HG02759 (cell line): ENCODE measurements at regions not wholly inside any gene's neighbourhood (a gene's known extent, or its start where the extent isn't known, plus 50 kb on each side); places are given as distances from the start of the nearest gene placed in this dataset.
"Not testable (repeated sequence)": the region's sequence is repeated elsewhere in the genome, so short reads cannot be mapped to it uniquely, and the experiment has no call there.

Experiments
- ATAC-seq: cut with Tn5 transposase; IDR thresholded peaks from one replicate; pipeline ENCODE4 v1.9.1; 2021; ENCODE audit warnings: mild to moderate bottlenecking, moderate library complexity; ENCODE audit not compliant: unreplicated experiment

DNA sequence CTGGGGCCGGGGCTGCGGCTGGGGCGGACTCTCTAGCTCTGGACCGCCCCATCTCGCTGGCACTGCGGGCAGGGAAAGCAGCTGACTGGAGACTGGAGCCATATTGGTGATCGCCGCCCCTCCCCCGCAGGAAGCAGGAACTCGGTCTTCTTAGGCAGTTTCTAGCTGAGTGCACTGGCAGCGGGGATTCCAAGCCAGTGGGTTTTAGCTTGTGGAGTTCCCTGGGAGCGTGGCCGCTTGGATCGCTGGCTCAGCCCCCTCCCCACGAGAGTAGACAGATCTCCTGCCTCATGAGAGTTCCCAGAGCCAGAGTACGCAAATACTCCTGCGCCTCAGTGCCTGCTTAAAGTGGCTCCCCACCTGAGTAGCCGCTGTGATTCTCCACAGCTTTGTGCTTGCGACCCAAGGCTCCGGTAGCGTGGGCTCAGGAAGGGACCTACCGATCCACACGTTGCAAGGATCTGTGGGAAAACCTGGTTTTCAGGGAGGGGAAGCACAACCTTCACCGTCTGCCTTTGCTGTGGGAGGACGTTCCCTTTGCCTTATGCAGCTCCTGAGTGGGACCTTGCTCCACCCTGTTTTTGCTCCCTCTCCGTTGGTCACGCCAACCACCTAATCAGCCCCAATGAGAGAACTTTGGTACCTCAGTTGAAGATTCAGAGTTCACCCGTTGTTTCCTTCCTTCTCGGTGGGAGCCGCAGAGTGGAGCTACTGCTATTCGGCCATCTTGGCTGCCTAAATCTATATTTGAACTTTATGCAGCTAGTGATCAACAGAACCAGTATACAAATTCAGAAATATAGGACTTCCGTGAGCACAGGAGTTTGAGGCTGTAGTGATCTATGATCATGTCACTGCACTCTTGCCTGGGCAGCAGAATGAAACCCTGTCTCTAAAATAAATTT is 803.9 kb upstream of the PCDH10 start:
- no peak for ATAC-seq

DNA sequence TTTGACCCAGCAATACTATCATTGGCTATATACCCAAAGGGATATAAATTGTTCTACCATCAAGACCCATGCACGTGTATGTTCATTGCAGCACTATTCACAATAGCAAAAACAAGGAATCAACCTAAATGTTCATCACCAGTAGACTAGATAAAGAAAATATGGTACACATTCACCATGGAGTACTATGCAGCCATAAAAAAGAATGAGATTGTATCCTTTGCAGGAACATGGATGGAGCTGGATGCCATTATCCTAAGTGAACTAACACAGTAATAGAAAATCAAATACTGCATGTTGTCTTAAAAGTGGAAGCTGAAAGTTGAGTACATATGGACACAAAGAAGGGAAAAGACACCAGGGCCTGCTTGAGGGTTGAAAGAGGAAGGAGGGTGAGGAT is 803.1 kb upstream of the PCDH10 start:
- no peak for ATAC-seq

DNA sequence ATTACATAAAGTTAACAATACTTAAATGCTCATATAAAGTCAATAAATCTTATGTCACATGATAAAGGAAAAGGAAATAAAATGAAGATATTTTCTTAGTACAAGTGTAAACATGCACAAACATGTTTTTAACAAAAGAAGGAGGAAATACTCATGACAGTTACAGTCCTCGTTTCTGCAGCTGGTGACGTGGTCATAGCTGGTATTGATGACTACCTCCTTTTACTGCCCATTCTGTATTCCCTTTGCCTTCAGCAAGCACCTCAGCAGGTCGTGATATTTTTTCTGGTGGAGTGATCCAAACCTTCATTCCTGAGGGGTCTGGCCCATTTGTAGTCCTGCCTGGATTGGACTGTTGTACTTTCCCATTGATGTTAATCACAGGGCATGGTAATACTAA is 797.5 kb upstream of the PCDH10 start:
- not testable (repeated sequence) for ATAC-seq

DNA sequence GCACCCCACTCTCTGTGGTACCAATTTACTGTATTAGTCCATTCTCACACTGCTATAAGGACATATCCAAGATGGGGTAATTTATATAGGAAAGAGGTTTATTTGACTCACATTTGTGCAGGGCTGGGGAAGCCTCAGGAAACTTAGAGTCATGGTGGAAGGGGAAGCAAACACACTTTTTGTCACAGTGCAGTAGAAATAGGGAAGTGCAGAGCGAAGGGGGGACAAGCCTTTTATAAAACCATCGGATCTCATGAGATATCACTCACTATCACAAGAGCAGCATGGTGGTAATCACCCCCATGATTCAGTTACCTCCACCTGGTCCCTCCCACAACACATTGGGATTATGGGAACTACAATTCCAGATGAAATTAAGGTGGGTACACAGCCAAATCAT is 766.9 kb upstream of the PCDH10 start:
- ATAC-seq: no peak

DNA sequence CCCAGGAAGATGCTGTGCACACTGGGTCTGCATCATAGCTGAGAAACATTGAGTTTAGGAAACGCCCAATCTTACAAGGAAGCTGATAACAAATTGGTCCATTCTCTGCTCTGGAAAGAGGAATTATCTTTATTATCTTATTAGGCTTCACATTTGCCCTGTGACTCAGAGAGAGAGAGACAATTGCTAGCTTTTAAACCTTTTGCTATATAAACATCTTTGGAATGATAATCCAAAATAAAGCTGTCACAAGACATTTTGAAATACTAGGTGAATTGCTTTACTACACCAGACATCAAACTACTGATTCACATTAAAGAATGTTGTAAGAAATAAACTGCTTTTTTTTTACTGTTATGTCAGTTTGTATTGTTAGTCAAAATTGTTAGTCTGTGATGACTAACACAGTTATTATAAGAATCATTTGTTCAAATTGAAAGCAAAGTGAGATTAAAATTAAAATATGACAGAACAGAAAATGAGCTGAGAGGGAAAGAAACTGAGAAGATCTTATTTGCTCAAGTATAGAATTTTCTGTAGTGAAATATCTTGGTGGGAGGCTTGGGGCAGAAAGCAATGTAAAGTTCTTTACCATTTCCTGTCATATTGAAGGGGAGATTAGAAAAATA is 765.4 kb upstream of the PCDH10 start:
- no peak for ATAC-seq

DNA sequence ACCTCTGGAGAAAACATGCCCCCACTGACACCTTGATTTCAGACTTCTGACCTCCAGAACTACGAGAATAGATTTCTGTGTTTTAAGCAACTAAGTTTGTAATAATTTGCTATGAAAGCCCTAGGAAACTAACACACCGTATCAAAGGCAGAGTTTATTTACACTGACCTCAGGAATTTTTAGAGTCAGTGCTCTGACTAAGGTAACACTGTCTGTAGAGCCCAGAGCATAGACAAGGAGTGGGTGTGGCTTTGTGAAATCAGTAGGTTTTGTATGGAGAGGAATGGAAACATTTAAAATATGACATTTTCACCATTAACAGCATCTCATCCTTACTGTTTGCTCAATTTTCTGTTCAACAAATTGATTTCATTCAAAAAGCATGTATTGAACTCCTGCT is 764.4 kb upstream of the PCDH10 start:
- ATAC-seq: no peak

DNA sequence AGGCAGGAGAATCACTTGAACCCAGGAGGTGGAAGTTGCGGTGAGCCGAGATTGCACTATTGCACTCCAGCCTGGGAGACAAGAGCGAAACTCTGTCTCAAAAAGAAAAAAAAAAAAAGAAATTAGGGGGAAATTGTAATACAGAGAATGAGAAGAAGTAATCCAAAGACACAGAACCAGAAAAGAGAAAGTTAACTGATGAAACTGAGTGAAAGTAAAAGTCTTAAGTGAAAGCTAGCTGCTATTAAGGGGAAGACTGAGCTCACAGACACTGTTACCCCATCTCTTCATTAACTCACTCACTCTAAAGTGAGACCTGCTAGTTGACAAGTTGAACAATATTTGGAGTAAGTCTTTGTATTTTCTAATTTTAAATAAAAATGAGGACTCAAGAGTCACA is 763.0 kb upstream of the PCDH10 start:
- no peak for ATAC-seq

DNA sequence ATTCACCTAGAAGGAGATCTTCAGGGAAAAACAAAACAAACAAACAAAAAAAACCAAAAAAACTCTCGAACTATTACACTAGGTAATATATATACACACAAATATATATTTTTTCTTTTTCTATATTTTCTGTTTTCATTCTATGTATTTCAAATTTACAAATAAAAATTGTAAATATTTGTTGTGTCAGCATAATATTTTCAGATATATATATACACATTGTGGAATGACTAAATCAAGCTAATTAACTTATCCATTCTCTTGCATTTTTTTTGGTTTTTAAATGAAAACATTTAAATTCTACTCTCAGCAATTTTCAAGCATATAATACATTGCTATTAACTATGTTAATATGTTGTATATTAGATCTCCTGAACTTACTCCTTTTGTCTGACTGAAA is 762.0 kb upstream of the PCDH10 start:
- no peak for ATAC-seq

DNA sequence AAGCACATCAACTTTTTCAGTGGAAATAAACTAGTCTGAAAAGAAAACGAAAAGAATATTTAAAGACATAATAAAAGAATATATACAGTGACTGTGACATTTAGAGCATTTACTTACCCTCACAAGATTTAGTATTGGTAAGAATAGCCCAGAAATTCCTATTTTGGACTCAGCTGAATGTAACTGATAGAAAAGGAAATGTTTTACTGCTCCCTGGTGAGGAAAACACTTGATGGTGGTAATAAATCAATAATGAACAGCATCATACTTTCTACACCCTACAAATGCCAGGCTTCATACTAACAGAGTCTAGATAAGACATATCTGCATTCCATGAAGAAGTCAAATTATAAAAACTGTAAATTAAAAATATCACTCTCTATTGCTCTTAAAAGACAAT is 753.5 kb upstream of the PCDH10 start:
- ATAC-seq: no peak

DNA sequence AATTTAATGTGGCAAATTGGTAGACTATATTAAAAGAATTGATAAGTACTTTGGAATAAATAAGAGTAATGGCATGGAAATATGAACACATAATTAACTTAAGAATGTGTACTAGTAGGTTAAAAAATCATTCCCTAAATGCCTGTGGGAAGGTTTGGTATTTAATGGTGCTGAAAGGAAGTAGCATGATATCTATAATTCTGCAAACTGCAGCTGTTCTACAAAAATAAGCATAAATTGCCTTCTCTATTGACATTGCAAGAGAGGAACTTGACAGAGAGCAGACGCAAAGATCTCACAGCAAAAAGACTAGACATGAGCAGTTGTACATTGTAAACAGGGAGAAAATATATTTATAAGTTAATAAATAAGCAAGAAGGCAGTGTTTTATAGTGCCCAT is 752.5 kb upstream of the PCDH10 start:
- ATAC-seq: no peak

DNA sequence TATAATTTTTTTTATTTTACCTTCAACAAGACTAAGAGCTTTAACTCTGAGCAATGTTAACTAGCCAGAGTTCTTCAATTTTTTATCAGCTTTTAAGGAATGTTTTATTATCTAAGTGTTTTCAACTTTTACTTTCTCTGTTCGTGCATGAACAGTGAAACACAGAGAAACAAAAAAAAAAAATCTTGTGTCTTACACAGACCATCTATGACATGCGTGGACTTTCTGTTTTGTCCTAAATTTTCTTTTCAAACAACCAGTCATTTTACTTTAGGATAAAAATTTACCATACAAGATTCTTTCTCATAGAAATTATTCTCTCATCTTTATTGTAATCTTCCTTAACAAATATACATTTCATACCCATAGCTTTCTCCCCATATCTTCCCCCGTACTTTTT is 731.9 kb upstream of the PCDH10 start:
- ATAC-seq: no peak

DNA sequence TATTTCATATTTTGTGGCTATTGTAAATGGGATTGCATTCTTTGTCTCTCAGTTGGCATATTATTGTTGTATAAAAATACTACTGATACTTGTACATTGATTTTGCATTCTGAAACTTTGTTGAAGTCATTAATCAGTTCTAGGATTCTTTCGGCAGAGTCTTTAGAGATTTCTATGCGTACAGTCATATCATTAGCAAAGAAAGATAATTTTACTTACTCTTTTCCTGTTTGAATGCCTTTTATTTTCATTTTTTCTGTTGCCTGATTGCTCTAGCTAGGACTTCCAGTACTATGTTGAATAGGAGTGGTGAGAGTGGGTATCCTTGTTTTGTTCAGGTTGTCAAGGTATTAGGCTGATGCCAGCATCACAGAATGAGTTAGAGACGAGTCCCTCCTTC is 722.0 kb upstream of the PCDH10 start:
- no peak for ATAC-seq

DNA sequence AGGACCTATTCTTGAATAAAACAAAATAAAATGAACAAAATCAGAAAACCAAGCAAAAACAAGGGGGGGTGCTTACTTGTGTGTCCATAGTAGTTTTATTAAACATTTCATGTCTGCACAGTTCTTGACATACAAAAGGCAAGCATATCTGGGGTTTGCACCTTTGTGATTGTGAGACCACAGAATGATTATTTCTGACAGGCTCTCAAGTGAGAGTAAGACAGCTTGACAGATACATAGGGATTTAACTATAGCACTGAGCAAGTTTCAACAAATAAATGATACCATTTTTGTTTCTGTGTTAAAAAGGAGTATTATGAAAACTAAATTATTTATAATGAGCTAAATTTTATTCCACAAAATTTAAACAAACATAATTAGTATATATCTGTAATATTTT is 712.0 kb upstream of the PCDH10 start:
- no peak for ATAC-seq

DNA sequence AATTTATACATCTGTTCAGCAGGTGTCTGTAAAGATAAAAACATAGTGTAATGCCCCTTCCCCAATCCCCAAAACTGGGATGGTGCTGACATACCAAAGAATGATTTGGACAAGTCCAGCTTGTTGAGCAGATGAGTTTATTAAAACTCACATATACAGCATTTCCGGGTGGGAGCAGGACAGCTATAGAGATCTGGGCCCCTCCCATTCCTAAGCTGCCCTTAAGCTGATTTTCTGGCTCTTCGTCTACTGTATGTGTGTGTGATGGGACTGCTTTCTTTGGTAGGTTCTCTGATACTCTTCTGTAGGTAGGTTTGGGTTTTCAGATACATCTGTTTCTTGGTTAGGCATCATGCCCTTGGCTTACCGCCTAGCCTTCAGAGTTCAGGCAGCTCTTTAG is 703.7 kb upstream of the PCDH10 start:
- ATAC-seq: no peak

DNA sequence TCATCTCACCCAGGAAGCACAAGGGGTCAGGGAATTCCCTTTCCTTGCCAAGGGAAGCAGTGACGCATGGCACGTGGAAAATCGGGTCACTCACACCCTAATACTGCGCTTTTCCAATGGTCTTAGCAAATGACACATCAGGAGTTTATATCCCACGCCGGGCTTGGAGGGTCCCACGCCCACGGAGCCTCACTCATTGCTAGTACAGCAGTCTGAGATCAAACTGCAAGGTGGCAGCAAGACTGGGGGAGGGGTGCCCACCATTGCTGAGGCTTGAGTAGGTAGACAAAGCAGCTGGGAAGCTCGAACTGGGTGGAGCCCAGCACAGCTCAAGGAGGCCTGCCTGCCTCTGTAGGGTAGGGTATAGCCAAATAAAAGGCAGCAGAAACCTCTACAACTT is 691.1 kb upstream of the PCDH10 start:
- ATAC-seq: not testable (repeated sequence)

DNA sequence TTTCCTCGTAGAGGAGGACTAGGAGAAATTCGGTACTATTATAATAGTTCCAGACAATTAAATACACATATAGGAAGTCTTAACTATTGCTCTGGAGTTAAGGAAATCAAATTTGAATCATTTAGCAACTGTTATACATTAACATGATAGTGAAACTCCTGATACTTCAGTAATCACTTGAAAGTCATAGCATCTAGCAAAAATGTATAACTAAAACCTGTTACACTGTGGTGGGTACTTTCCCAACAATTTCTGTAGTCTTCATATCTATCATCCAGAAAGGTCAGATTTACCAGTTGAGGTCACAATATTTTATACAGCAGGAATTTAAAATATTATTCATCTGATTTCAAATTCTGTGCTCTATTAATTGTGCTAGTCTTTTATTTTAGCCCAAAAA is 669.6 kb upstream of the PCDH10 start:
- no peak for ATAC-seq

DNA sequence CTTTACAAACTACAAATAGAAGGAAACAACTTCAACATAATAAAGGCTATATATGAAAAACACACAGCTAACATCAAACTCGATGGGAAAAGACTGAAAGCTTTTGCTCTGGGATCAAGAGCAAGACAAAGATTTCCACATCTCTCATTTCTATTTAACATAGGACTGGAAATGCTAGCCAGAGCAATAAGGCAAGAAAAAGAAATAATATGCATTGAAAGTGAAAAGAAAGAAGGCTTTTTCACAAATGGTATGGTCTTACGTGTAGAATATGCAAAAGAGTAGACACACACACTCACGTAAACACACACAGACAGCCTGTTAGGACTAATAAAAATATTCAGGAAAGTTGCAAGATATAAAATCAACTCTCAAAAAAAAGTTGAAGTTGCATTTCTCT is 660.5 kb upstream of the PCDH10 start:
- ATAC-seq: no peak

DNA sequence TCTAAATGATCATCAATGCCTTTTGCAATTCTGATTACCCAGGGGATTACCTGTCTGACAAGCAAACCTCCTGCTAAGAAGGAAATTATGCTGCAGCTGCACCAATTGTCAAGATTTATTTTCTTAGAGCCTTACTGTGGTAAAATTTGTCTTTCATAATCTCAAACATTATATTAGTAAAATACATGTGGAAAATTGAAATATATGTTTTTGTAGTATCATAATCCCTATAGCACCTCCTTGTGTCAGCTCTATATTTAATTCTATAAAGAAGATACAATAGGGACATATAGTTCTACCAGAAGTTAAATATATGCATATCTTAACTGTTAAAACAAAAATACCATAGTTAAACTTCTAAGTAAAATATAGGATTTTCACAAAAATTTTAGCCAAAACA is 655.6 kb upstream of the PCDH10 start:
- no peak for ATAC-seq

DNA sequence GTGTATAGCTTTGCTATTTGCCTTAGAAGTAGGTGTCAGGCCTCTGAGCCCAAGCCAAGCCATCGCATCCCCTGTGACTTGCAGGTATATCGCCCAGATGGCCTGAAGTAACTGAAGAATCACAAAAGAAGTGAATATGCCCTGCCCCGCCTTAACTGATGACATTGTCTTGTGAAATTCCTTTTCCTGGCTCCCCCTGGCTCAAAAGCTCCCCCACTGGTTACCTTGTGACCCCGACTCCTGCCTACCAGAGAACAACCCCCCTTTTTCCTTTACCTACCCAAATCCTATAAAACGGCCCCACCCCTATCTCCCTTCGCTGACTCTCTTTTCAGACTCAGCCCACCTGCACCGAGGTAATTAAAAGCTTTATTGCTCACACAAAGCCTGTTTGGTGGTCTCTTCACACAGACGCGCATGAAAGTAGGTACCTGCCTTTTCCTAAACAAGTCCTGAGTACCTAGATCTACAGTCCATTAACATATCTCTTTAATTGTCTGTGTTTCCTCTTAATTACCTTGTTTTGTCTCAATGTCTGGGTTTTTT is 653.8 kb upstream of the PCDH10 start:
- ATAC-seq: not testable (repeated sequence)

DNA sequence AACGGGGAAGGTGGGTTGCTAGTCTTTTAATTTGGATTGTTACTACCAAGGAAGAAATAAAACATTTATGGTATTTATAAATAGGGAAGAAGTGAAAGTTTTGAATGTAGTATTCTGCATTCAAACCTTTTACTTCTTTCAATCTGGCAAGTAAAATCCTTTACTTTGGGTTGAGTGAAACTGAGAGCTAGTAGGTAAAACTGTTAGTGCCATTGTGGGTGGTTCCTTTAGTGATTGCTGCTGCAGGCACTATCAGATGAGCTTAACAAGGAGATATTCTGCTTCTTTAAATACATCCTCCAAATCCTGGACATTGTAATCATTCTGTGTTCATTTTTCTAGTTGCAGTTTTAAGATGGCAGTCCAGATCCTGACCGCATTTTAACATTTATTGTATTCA is 650.9 kb upstream of the PCDH10 start:
- ATAC-seq: no peak

DNA sequence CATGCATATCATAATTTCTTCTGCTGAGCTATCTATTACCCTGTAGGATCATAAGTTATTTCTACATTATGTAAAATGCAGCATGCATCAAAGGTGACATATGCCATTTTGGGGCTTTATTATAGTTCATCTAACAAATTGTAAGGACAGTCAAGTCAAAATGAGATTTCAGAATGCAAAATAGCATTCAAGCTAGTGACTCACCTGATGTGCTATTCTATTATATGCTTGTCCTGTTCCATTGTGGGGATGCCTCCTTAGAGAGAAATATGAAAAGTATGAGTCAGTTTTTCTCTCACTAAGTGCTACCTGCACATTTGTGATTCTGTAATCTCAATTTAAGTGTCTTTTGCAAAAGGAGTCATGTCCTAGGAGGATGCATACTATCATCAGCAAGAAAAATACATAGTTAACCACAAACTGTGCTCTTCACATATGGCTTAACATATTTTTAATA is 647.0 kb upstream of the PCDH10 start:
- no peak for ATAC-seq

DNA sequence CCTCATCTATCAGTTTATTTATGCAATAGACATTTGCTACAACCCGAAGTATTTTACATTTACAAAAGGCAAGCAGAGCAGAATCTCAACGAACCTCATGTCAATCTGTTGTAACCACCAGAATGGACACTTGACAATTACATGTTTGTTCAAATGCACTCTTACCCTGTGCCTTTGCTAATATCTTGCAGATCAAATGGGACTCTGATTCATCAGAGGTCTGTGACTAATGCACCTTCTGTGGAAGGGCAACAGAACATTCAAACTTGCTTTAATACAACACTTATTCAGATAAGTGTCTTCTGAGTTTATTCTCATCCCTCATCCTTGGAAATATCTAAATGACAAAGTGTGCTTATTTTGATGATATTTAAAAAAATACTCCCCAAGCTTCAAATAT is 644.7 kb upstream of the PCDH10 start:
- ATAC-seq: no peak
